ENCODE measurements at regions not wholly inside any gene's neighbourhood (a gene's known extent, or its start where the extent isn't known, plus 50 kb on each side); places are given as distances from the start of the nearest gene placed in this dataset.

GRCh38 chr1:173347282-173347818 is 129.8 kb upstream of the PRDX6 start:
- no peak for TF ChIP-seq POLR2A (IDR thresholded peaks at IDR 0.05; ENCODE audit: low read depth, low read length)
- no peak for TF ChIP-seq CEBPB (IDR thresholded peaks at IDR 0.05; ENCODE audit: low read depth, low read length)
- no peak for TF ChIP-seq CTCF (conservative IDR thresholded peaks at IDR 0.05; ENCODE audit: low read depth, low read length)
- TF ChIP-seq RCOR1 (IDR thresholded peaks at IDR 0.05; ENCODE audit: insufficient replicate concordance, low read length): no peak
- no peak for TF ChIP-seq ELK1 (IDR thresholded peaks at IDR 0.05; ENCODE audit: borderline replicate concordance, low read depth, low read length)
- no peak for TF ChIP-seq MAFK (IDR thresholded peaks at IDR 0.05; ENCODE audit: low read depth, low read length)
- TF ChIP-seq SMC3 (IDR thresholded peaks at IDR 0.05; ENCODE audit: low read depth, low read length): no peak
- TF ChIP-seq RAD21 (IDR thresholded peaks at IDR 0.05; ENCODE audit: low read length): no peak
- TF ChIP-seq USF2 (IDR thresholded peaks at IDR 0.05; ENCODE audit: low read depth, low read length): no peak
- TF ChIP-seq RFX5 (IDR thresholded peaks at IDR 0.05; ENCODE audit: low read depth, low read length): no peak
- TF ChIP-seq MAZ (IDR thresholded peaks at IDR 0.05; ENCODE audit: borderline replicate concordance, low read depth, low read length): no peak

All from IMR-90 (cell line).